K562 (cell line): ENCODE measurements at regions not wholly inside any gene's neighbourhood (a gene's known extent, or its start where the extent isn't known, plus 50 kb on each side); places are given as distances from the start of the nearest gene placed in this dataset.

Experiments
- ATAC-seq: fragments of 200-7000 bp; cut with Tn5 transposase; 3 replicates; pipeline ENCODE4 v1.9.1; 2020; ENCODE audit warnings: moderate library complexity
- BruUV-seq: library from RNA; stranded (reverse); fragments of 400-500 nt; replicated peaks from 2 replicates; lab custom pipeline; 2021; lab: Mats Ljungman, UMichigan
- CTCF ChIA-PET: fragments of 300-600 bp; formaldehyde crosslinking; extraction: SDS; loops from one replicate; lab custom pipeline; 2021; ENCODE audit warnings: low intra/inter-chr PET ratio; lab: Yijun Ruan, JAX
- POLR2A ChIA-PET: fragments of 300-600, 350-650 bp; sonication (Branson Sonifier 250); formaldehyde crosslinking; extraction: SDS; loops from one replicate; lab custom pipeline; 2021; ENCODE audit warnings: antibody characterized with exemption, inconsistent platforms; lab: Yijun Ruan, JAX
- DNase-seq, 4 experiments: peaks; one replicate each; pipeline versions ENCODE4 v3.0.0 to v3.0.0-alpha.2; 2011 to 2018; ENCODE audit warnings: low spot score in 3 of 4, mixed read lengths in 3 of 4; ENCODE audit errors: extremely low read depth in 1 of 4
- FAIRE-seq: peaks from 2 replicates; lab custom pipeline; 2011; peaks lifted over from hg19 to GRCh38; lab: Jason Lieb, UNC
- H2AFZ ChIP-seq: 2 replicates; pipeline ENCODE4 v1.6.0; 2011; ENCODE audit warnings: low read depth, low read length, control low read depth, inconsistent platforms
- H3K27ac ChIP-seq: fragments of 200-600 bp; 3 replicates; pipeline ENCODE4 v1.8.0; 2011; ENCODE audit warnings: low read depth, mild to moderate bottlenecking, control low read depth, inconsistent platforms, low read length, moderate library complexity, mixed read lengths; ENCODE audit errors: extremely low read depth
- H3K27me3 ChIP-seq, 2 experiments: fragments of 300-600 bp in 1 of 2; 2 replicates in 1 of 2; 3 replicates in 1 of 2; pipeline versions ENCODE4 v1.6.0 to v1.8.0; 2011; ENCODE audit warnings: inconsistent platforms in 2 of 2, low read length in 2 of 2, mild to moderate bottlenecking in 1 of 2, mixed read lengths in 1 of 2, moderate library complexity in 1 of 2; ENCODE audit not compliant: control insufficient read depth in 2 of 2, insufficient read depth in 2 of 2
- H3K36me3 ChIP-seq: fragments of 300-600 bp; 3 replicates; pipeline ENCODE4 v1.8.0; 2011; ENCODE audit warnings: mild to moderate bottlenecking, low read length, inconsistent platforms; ENCODE audit not compliant: control insufficient read depth, insufficient read depth
- H3K4me1 ChIP-seq, 2 experiments: fragments of 200-600 bp in 1 of 2; replicated peaks in 1 of 2; 2 replicates in 1 of 2; 3 replicates in 1 of 2; pipeline versions ENCODE4 v1.5.1 to v1.8.0; 2011; ENCODE audit warnings: inconsistent platforms in 2 of 2, low read length in 2 of 2, mild to moderate bottlenecking in 1 of 2, mixed read lengths in 1 of 2, moderate library complexity in 1 of 2; ENCODE audit not compliant: control insufficient read depth in 2 of 2, insufficient read depth in 2 of 2
- H3K4me2 ChIP-seq: 2 replicates; pipeline ENCODE4 v1.6.1; 2011; ENCODE audit warnings: low read length, control low read depth, inconsistent platforms, mixed read lengths; ENCODE audit not compliant: insufficient read depth
- H3K4me3 ChIP-seq: fragments of 200-600 bp; sonication (generic), shearing (Covaris generic); 2 replicates; pipeline ENCODE4 v1.5.1; 2016; ENCODE audit warnings: control low read depth, inconsistent platforms
- H3K79me2 ChIP-seq: fragments of 200-600 bp; 3 replicates; pipeline ENCODE4 v1.8.0; 2011; ENCODE audit warnings: low read length, inconsistent platforms; ENCODE audit not compliant: control insufficient read depth, insufficient read depth
- H3K9ac ChIP-seq, 2 experiments: 2 replicates each; pipeline versions ENCODE4 v1.6.0 to v1.6.1; 2011; ENCODE audit warnings: low read depth in 2 of 2, low read length in 2 of 2, control low read depth in 1 of 2, inconsistent platforms in 1 of 2, mild to moderate bottlenecking in 1 of 2, mixed read lengths in 1 of 2; ENCODE audit not compliant: insufficient read depth in 1 of 2
- H3K9me1 ChIP-seq: one replicate; pipeline ENCODE4 v1.6.0; 2011; ENCODE audit warnings: inconsistent platforms, mild to moderate bottlenecking, low read length, moderate library complexity; ENCODE audit not compliant: control insufficient read depth, insufficient read depth
- H3K9me3 ChIP-seq: replicated peaks from 2 replicates; pipeline ENCODE4 v1.5.1; 2011; ENCODE audit warnings: low read depth, low read length, inconsistent platforms; ENCODE audit not compliant: control insufficient read depth, insufficient read depth
- H4K20me1 ChIP-seq: replicated peaks from 2 replicates; pipeline ENCODE4 v1.6.1; 2011; ENCODE audit warnings: low read length, inconsistent platforms, mixed read lengths; ENCODE audit not compliant: control insufficient read depth, insufficient read depth
- TBP ChIP-seq: optimal IDR thresholded peaks from 2 replicates; pipeline ENCODE3; 2011; ENCODE audit warnings: low read depth, low read length, improper control_type of control experiment
- TEAD4 ChIP-seq, 2 experiments: sonication (generic) in 1 of 2; formaldehyde crosslinking in 1 of 2; IDR thresholded peaks; 2 replicates each; pipeline versions ENCODE4 v1.6.1 to v1.8.0; 2012 to 2022; ENCODE audit warnings: borderline replicate concordance in 1 of 2, inconsistent platforms in 1 of 2, low read length in 1 of 2, mild to moderate bottlenecking in 1 of 2, missing genetic modification reagents in 1 of 2
- TGIF2 ChIP-seq: sonication (generic); formaldehyde crosslinking; IDR thresholded peaks from 2 replicates; pipeline ENCODE4 v1.8.1; 2022; ENCODE audit warnings: mild to moderate bottlenecking, missing genetic modification reagents, moderate library complexity
- ZC3H11A ChIP-seq: IDR thresholded peaks from 2 replicates; pipeline ENCODE4 v1.6.1; 2012; ENCODE audit warnings: low read depth, low read length, improper control_type of control experiment
- WGBS: fragments of 100-300 bp; shearing (Covaris generic); methylation state at CpG from one replicate; pipeline ENCODE4 v1.1.6; 2016; ENCODE audit warnings: low coverage, mixed read lengths; ENCODE audit not compliant: insufficient coverage; ENCODE audit errors: missing lambda C conversion rate; 5-methylcytosine and 5-hydroxymethylcytosine counted together
- in situ Hi-C: fragments of 300-500 bp; cut with MboI; formaldehyde crosslinking; loops from 4 replicates; pipeline ENCODE4 v1.15.0; 2018; ENCODE audit warnings: inconsistent platforms, mixed read lengths
- intact Hi-C: fragments of 100-400 bp; cut with micrococcal nuclease; formaldehyde crosslinking; loops from 2 replicates; pipeline ENCODE4 v1.14.2; 2022
- TF ChIP-seq, protein P1 (sequence below): fragments of 450-650 bp; IDR thresholded peaks from 2 replicates; pipeline ENCODE4 v1.6.1; 2016; ENCODE audit warnings: low read depth, mild to moderate bottlenecking, moderate library complexity
- TF ChIP-seq, protein P2 (sequence below): fragments of 250-450 bp; sonication (Bioruptor Pico); IDR thresholded peaks from 2 replicates; pipeline ENCODE4 v1.8.0; 2022; ENCODE audit warnings: moderate library complexity, mild to moderate bottlenecking, inconsistent platforms
- TF ChIP-seq, protein P3 (sequence below): fragments of 250-450 bp; sonication (Bioruptor Pico); IDR thresholded peaks from 2 replicates; pipeline ENCODE4 v1.4.0; 2020; ENCODE audit warnings: mild to moderate bottlenecking, moderate library complexity

DNA sequence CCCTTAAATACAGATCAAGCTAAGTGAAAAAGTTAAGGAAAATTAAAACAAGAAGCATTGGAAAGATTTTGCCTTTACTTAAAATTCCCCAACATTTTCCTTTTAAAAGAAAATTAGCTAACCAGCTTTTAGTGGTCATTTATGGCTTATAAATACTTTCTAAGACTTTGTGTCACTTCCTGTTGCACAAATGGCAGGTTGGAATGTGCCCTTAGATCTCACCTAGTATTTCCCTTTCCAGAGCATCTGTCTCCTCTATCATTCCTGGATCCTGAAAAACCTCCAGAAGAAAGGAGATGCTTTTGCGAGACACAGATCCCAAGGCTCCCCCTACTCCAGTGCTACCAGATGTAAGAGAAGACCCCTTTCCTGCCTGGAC, 58.3 kb downstream of the ARF6 start (continued):
- TF ChIP-seq, protein P1, sequence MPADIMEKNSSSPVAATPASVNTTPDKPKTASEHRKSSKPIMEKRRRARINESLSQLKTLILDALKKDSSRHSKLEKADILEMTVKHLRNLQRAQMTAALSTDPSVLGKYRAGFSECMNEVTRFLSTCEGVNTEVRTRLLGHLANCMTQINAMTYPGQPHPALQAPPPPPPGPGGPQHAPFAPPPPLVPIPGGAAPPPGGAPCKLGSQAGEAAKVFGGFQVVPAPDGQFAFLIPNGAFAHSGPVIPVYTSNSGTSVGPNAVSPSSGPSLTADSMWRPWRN = no peak

DNA sequence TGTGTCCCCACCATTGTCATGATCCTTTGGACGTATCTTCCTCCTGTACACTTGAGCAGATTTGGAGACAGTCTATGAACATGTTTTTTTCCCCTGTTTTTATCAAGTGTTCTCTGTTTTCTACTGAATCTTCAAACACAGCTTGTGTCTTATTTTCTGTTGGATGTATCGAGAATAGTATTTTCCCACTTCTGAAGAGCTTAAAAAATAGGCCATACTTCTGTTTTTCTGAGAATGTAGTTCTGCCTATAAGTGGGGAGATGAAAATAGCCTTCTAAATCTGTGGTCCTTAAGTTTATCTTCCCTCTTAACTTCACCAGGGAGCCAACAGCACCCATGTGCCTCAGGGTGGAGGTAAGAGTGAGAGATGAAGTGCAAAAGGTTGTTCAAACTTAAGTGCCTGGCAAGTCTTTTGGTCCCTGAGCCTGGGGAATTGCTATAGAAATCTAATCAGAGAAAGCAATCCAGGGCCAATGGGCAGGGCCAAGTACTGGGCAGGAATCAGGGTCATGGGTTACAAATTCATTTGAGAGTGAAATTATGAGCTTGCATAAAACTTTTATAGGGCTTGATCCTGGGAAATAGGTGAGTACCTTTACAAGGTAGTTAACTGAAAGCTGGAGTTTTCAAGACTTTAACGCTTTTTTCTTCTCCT, 58.9 kb downstream of the ARF6 start:
- Histone ChIP-seq H2AFZ (no peak overlapping the region), H4K20me1 (no peaks in the 10 kb centered on the region), H3K9me1 (no peaks in the 10 kb centered on the region), H3K27me3 (no peaks in the 10 kb centered on the region), H3K9ac (no peak overlapping the region), H3K4me3 (no peak overlapping the region), H3K27ac (no peak overlapping the region), H3K9me3 (no peaks in the 10 kb centered on the region), H3K36me3 (no peaks in the 10 kb centered on the region), H3K79me2 (no peaks in the 10 kb centered on the region), H3K4me1 (no peaks in the 10 kb centered on the region; a peak in 1 of 5 replicates), H3K4me2 (no peak overlapping the region)
- intact Hi-C loops (no loop called here), in situ Hi-C loops (no loop called here)
- no peak for TF ChIP-seq ZC3H11A
- TF ChIP-seq TGIF2 (CRISPR knock-in tag) = no peak
- no peak for TF ChIP-seq TBP
- TF ChIP-seq TEAD4 (IDR thresholded peaks at IDR 0.05; ENCODE audit: low read length) = no peak
- no peak for TF ChIP-seq TEAD4 (CRISPR knock-in tag; IDR thresholded peaks at IDR 0.05; ENCODE audit: borderline replicate concordance)
- TF ChIP-seq, protein P2, sequence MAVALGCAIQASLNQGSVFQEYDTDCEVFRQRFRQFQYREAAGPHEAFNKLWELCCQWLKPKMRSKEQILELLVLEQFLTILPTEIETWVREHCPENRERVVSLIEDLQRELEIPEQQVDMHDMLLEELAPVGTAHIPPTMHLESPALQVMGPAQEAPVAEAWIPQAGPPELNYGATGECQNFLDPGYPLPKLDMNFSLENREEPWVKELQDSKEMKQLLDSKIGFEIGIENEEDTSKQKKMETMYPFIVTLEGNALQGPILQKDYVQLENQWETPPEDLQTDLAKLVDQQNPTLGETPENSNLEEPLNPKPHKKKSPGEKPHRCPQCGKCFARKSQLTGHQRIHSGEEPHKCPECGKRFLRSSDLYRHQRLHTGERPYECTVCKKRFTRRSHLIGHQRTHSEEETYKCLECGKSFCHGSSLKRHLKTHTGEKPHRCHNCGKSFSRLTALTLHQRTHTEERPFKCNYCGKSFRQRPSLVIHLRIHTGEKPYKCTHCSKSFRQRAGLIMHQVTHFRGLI (CRISPR knock-in tag) = no peak
- TF ChIP-seq, protein P3, sequence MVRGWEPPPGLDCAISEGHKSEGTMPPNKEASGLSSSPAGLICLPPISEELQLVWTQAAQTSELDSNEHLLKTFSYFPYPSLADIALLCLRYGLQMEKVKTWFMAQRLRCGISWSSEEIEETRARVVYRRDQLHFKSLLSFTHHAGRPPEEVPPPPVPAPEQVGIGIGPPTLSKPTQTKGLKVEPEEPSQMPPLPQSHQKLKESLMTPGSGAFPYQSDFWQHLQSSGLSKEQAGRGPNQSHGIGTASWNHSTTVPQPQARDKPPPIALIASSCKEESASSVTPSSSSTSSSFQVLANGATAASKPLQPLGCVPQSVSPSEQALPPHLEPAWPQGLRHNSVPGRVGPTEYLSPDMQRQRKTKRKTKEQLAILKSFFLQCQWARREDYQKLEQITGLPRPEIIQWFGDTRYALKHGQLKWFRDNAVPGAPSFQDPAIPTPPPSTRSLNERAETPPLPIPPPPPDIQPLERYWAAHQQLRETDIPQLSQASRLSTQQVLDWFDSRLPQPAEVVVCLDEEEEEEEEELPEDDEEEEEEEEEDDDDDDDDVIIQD = no peak
- no peak for DNase-seq
- CTCF ChIA-PET = no interaction called here
- POLR2A ChIA-PET = interaction anchor here (0.7 kb wide), 1 partner anchor 40 kb away, joined by 3 read pairs; no protein-coding TSS in a partner anchor
- no peak for ATAC-seq
- FAIRE-seq = no peak
- WGBS = 54% methylated on average over 3 of the region's 3 CpGs
- BruUV-seq = no TSS peak
